GM18519 (cell line): ENCODE measurements at regions not wholly inside any gene's neighbourhood (a gene's known extent, or its start where the extent isn't known, plus 50 kb on each side); places are given as distances from the start of the nearest gene placed in this dataset.

ENCODE experiments used
- ATAC-seq: cut with Tn5 transposase; IDR thresholded peaks from one replicate; pipeline ENCODE4 v1.9.1; 2021; ENCODE audit warnings: mild to moderate bottlenecking, moderate library complexity; ENCODE audit not compliant: unreplicated experiment, low FRiP score

GRCh38 chrX:39640866-39641265, 456.9 kb downstream of the BCOR start:
- ATAC-seq, result no peak

DNA sequence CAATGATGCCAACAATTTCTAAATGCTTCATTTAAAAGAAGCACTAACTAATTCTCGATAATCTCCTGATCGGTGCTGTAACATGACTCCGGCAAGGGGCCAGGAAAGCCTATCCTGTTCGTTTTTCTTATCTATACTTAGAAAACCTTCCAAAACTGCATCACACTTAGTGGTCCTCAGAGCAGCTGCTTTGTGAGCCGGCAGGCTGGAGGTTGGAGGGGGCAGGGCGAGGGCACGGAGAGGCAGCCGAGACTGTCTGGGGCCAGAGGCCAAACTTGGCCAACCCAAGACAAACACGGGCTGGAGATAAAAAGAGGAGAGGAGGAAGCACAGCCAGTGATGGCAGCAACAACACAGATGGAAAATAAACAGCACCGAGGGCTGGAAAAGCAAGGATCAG, 455.7 kb downstream of the BCOR start:
- ATAC-seq, result no peak

- no peak for ATAC-seq
Measured at GRCh38 chrX:39643550-39643949, 454.2 kb downstream of the BCOR start.

- no peak for ATAC-seq
Measured at GRCh38 chrX:39645178-39645895, 452.4 kb downstream of the BCOR start.

DNA sequence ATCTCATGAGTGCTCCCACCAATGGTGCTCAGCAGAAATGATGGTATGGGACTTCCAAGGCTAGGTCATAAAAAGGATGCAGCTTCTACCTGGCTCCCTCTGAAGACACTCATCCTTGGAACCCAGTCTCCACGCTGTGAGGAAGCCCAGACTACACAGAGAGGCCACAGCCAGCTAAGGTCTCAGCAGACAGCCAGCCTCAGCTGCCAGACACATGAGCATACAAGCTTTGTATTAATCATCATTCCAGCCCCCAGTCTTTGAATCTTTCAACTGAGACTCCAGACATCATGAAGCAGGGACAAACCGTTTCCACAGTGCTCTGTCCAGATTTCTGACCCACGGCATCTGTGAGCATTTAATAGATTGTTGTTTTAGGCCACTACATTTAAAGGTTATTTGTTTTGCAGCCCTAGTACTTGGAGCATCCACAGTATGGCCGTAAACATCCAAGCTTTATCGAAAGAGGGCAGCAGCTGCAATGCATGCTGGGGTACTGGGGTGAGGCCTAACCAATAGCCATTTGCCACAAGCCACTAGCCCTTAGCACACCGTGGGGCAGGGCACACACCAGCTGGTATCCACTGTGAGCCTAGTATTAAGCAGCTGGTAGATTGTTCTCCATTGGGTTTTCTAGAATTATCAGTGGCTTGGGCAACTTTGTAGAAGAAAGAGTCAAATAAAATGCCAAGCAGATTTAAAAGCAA, 449.1 kb downstream of the BCOR start:
- ATAC-seq, result no peak

GRCh38 chrX:39650768-39651347, 446.9 kb downstream of the BCOR start:
- no peak for ATAC-seq

DNA sequence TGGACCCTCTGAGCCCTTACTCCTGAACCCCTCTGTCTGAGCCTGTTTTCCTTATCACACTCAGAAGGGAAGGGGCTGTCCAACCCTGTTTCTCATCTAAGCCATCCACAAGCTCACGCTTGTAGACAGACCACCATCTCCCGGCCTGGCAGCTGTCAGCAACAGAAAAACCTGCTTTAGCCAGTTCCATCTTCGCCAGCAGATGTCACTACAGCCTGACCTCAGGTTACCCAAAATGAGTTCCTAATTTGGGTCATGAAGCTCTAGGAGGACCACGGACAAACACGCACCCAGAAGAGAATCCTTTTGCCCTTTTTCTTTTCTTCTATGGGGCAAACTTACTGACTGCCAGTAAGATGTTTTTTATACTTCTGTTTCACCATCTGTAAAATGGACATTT, 445.4 kb downstream of the BCOR start:
- no peak for ATAC-seq

- ATAC-seq, result no peak
Measured at GRCh38 chrX:39653691-39654090, 444.1 kb downstream of the BCOR start.

DNA sequence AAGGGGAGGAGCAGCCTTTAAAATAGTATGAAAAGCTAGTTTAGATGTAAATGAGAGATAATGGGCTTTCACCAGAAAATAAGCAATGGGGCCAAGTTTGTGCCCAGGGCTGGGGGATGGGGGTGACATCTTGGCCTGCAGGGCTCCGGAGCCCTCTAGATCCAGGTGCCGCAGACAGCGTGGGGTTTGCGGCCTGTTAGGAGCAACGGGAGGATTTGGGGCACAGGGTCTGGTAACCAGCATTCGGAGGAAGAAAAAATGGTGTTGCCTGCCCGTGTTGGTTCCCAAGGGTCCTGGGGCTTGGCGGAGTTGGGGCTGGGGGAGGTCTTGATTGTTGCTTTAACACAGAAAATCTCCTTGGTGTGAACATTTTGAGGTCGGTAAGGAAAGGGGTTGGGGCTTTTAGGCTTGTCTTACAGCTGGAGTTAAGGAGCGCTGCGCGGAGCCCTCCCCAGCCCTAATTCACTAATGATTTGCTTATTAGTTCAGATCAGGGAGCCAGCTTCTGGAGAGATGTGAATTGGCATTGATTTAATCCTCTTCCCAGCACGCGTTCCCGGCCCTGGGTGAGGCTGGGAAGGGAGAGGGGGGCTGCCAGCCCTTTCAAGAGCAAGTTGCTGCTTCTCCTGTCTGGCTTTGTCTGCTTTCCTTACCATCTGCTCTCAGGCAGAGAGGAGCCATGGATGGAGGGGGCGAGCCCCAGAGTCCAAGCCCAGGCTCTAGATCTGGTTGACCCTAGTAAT, 443.4 kb downstream of the BCOR start:
- no peak for ATAC-seq

GRCh38 chrX:39654952-39655351, 442.8 kb downstream of the BCOR start:
- ATAC-seq, result no peak

DNA sequence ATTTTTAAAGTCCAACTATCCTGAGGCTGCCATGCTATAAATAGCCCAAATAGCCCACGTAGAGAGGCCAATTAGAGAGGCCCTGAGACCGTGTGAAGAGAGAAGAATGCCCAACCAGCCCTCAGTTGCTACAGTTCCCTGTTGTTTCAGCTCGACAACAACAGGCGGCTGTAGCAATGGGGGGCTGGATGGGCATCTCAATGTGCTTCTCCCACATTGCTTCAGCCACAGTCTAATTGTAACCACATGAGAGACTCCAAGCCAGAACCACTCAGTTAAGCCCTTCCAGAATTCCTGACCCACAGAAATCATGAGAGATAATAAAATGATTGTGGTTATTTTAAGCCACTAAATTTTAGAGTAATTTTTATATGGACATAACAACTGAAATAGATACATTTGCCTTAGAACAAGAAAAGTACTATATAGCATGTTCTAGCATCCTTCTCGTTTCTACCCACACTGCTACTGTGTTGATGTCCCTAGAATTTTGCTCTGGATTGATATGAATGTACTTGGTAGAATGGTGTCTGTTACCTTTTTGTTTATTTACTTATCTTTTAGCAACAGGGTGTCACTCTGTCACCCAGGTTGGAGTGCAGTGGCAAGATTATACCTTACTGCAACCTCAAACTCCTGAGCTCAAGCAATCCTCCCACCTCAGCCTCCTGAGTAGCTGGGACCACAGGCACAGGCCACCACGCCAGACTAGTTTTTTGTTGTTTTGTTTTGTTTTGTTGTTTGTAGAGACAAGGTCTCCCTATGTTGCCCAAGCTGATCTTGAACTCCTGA, 436.4 kb downstream of the BCOR start:
- ATAC-seq, result no peak

DNA sequence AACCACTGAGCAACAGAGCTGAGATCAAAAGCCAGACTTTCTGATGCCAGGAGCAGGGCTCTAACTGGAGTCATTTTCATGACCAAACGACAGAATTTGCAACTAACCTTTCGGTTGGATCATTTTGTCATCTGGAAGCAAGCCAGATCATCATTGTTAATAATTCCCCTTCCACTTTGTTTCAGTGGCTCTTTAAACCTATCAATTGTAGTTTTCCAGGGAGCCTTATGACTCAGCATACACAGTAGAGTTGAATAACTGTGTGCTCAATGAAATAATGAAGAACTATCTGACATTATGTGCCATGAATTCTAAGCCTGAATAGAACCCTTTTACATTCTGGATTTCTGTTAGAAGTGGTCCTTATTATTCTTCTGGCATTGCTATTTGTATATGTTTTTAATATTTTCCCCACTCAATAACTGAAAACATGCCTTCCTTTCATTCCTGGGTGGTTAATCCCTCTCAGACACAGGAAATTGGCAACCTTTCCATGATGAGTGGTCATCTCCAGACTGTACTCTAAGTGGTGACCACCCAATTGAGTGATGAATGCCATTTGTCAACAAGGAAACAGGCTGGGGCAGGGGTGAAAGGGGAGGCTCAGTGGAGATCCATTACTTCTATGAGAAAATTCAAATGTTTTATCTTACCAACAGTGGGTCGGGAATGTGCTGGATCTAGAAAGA, 431.8 kb downstream of the BCOR start:
- ATAC-seq, result no peak

GRCh38 chrX:39667191-39667590, 430.6 kb downstream of the BCOR start:
- no peak for ATAC-seq

DNA sequence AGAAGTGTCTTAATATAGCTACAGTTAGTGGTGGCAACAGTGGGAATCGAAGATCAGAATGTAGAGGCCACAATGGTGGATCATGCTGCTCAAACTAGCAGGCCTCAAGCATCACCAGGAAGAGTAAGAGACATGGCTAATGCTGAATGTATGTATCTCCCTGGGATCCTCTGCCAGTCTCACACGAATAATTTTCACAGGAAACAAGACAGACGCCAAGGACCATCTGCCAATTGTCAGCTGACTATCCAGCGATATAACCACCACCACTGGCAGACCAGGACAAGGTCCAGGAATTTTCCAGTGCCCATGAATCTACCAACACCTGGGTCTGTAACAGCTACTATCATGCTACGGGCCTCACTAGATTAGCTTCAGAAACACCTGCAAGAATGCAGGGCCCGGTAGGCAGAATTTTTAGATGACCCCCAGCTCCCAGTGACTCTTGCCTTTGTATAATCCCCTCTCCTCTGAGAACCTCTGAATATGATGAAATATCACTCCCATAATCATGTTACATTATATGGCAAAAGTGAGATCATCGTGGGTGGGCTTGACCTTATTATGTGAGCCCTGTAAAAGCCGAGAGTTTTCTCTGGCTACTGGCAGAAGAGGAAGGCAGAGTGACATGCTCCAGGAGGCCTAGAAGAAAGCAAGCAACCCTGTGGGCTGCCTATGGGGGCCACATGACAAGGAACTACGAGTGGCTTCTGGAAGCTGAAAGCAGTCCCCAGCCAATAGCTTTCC, 429.8 kb downstream of the BCOR start:
- ATAC-seq, result no peak

- ATAC-seq, result no peak
Measured at GRCh38 chrX:39669668-39670067, 428.1 kb downstream of the BCOR start.

DNA sequence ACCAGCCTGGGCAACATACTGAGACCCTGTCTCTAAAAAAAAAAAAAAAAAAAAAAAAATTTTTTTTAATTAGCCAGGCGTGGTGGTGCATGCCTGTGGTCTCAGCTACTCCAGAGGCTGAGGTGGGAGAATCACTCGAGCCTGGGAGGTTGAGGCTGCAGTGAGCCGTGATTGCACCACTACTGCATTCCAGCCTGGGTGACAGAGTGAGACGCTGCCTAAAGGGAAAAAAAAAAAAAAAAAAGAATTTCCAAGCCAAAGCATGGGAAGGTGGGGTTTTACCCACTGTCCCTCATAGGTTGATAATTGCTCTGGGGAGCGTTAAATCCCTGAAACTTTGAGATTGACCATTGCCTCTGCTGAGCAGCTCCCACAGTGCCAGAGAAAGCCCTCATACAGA, 427.5 kb downstream of the BCOR start:
- ATAC-seq, result no peak

- no peak for ATAC-seq
Measured at GRCh38 chrX:39672405-39672804, 425.4 kb downstream of the BCOR start.

DNA sequence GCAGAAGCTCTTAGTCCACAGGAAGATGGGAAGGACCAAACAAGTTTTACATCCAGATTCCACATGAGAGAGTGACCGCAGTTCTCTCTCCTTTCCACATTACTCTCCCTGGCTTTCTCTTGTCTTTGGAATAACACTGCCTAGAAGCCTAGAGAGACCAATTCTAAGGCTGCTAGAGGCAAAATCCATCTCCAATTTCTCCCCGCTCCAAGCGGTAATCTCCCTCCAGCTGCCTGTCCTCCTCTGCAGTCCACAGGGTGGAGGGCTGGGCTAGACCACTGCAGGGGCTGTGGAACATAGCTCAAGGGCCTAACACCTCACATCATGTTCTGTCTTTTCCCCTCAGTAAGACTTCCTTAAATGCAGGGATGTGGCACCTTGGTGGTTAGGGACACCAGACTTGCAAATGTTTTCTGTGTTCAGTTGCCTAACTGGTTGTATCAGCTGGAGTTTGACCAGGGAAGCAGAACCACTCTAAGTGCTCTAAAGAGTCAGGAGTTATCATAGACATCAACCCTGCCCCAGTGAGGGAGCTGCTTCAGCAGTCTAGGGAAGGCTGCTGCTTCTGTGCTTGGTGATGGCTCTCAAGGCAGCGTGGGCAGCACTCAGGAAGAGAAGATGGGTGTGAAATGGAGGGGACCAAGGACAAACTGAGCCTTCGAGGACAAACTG, 423.1 kb downstream of the BCOR start:
- no peak for ATAC-seq

- no peak for ATAC-seq
Measured at GRCh38 chrX:39675162-39675553, 422.6 kb downstream of the BCOR start.
